A673 (cell line): ENCODE measurements at regions not wholly inside any gene's neighbourhood (a gene's known extent, or its start where the extent isn't known, plus 50 kb on each side); places are given as distances from the start of the nearest gene placed in this dataset.

Experiments
- EZH2 ChIP-seq: fragments of 200-600 bp; sonication (generic); IDR thresholded peaks from 2 replicates; pipeline ENCODE4 v1.6.1; 2017; ENCODE audit warnings: borderline replicate concordance, low read depth, mild to moderate bottlenecking, mixed read lengths, antibody characterized with exemption, low read length; ENCODE audit not compliant: poor library complexity, severe bottlenecking
- TF ChIP-seq, protein P1 (sequence below): fragments of 300-800, 200-600 bp; sonication (generic); conservative IDR thresholded peaks from 2 replicates; pipeline ENCODE4 v1.5.1; 2017; ENCODE audit warnings: low read depth, mild to moderate bottlenecking, antibody characterized with exemption, low read length, moderate library complexity, mixed read lengths

DNA sequence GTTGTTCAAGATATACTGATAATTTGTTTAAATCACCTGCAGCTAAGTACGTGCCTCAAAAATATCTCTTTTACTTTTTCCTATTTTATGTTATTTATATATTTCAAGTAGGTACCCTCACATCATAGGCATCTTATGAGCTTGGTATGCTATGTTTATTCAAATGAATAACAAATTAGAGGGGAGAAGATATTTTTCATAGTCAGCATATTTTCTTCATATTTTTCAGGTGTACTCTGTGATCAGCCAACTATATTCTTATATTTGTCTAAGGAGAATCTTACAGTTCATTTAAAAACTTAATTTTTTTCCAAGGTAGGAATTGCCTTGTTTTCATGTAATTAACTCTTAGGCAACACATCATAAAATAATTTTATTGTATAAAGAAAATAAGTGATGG is 421.1 kb upstream of the GRM7 start:
- TF ChIP-seq, protein P1, sequence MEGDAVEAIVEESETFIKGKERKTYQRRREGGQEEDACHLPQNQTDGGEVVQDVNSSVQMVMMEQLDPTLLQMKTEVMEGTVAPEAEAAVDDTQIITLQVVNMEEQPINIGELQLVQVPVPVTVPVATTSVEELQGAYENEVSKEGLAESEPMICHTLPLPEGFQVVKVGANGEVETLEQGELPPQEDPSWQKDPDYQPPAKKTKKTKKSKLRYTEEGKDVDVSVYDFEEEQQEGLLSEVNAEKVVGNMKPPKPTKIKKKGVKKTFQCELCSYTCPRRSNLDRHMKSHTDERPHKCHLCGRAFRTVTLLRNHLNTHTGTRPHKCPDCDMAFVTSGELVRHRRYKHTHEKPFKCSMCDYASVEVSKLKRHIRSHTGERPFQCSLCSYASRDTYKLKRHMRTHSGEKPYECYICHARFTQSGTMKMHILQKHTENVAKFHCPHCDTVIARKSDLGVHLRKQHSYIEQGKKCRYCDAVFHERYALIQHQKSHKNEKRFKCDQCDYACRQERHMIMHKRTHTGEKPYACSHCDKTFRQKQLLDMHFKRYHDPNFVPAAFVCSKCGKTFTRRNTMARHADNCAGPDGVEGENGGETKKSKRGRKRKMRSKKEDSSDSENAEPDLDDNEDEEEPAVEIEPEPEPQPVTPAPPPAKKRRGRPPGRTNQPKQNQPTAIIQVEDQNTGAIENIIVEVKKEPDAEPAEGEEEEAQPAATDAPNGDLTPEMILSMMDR: no peak
- TF ChIP-seq EZH2: no peak
